Caco-2 (cell line): ENCODE measurements at regions not wholly inside any gene's neighbourhood (a gene's known extent, or its start where the extent isn't known, plus 50 kb on each side); places are given as distances from the start of the nearest gene placed in this dataset.

Source experiments
- BruUV-seq: library from RNA; stranded (reverse); fragments of 400-500 nt; replicated peaks from 2 replicates; lab custom pipeline; 2021; lab: Mats Ljungman, UMichigan
- CTCF ChIA-PET: fragments of 300-600 bp; sonication (Branson Sonifier 250); formaldehyde crosslinking; loops from one replicate; lab custom pipeline; 2022; ENCODE audit warnings: antibody characterized with exemption; lab: Charles Lee
- POLR2A ChIA-PET: fragments of 300-600 bp; sonication (Branson Sonifier 250); formaldehyde crosslinking; loops from one replicate; lab custom pipeline; 2022; ENCODE audit warnings: antibody characterized with exemption; lab: Charles Lee
- DNase-seq, 2 experiments: peaks; one replicate each; pipeline versions ENCODE4 v3.0.0 to v3.0.0-alpha.2; 2020 to 2022
- H3K27me3 ChIP-seq: replicated peaks from 2 replicates; pipeline ENCODE4 v1.6.0; 2011; ENCODE audit warnings: low read length; ENCODE audit not compliant: control insufficient read depth, insufficient read depth
- H3K36me3 ChIP-seq: 2 replicates; pipeline ENCODE4 v1.5.1; 2011; ENCODE audit warnings: low read length; ENCODE audit not compliant: control insufficient read depth, insufficient read depth
- H3K4me1 ChIP-seq: fragments of 250-450 bp; sonication (Bioruptor Pico); 2 replicates; pipeline ENCODE4 v1.5.1; 2020; ENCODE audit warnings: mild to moderate bottlenecking
- H3K4me3 ChIP-seq: 2 replicates; pipeline ENCODE4 v1.5.1; 2011; ENCODE audit warnings: low read depth, mild to moderate bottlenecking, control low read depth, low read length
- H3K9me3 ChIP-seq: fragments of 250-450 bp; sonication (Bioruptor Pico); 2 replicates; pipeline ENCODE4 v1.5.1; 2020; ENCODE audit warnings: mild to moderate bottlenecking, moderate library complexity
- H3K27ac Mint-ChIP-seq: one replicate; pipeline ENCODE4 v1.8.0; 2022; ENCODE audit warnings: mixed read lengths; ENCODE audit not compliant: unreplicated experiment
- H3K27me3 Mint-ChIP-seq: one replicate; pipeline ENCODE4 v1.8.0; 2022; ENCODE audit warnings: mixed read lengths; ENCODE audit not compliant: insufficient read depth, unreplicated experiment
- H3K36me3 Mint-ChIP-seq: one replicate; pipeline ENCODE4 v1.8.0; 2022; ENCODE audit warnings: mild to moderate bottlenecking, mixed read lengths; ENCODE audit not compliant: insufficient read depth, unreplicated experiment
- H3K4me1 Mint-ChIP-seq: one replicate; pipeline ENCODE4 v1.8.0; 2022; ENCODE audit warnings: low read depth, mixed read lengths; ENCODE audit not compliant: unreplicated experiment
- H3K4me3 Mint-ChIP-seq: one replicate; pipeline ENCODE4 v1.8.0; 2022; ENCODE audit warnings: mild to moderate bottlenecking, moderate library complexity, mixed read lengths; ENCODE audit not compliant: unreplicated experiment
- H3K9me3 Mint-ChIP-seq: one replicate; pipeline ENCODE4 v1.8.0; 2022; ENCODE audit warnings: mixed read lengths; ENCODE audit not compliant: unreplicated experiment
- intact Hi-C: fragments of 100-400 bp; cut with micrococcal nuclease; formaldehyde crosslinking; loops from one replicate; pipeline ENCODE4 v1.10.0; 2022; ENCODE audit not compliant: unreplicated experiment
- TF ChIP-seq, protein P1 (sequence below), 2 experiments: fragments of 200-600 bp in 1 of 2; IDR thresholded peaks; 1 replicate in 1 of 2; 2 replicates in 1 of 2; pipeline versions ENCODE4 v1.5.1 to v1.8.0; 2011 to 2022; ENCODE audit warnings: antibody characterized with exemption in 1 of 2, control low read depth in 1 of 2, inconsistent platforms in 1 of 2, low read depth in 1 of 2, low read length in 1 of 2, mild to moderate bottlenecking in 1 of 2, moderate library complexity in 1 of 2; ENCODE audit not compliant: insufficient read depth in 1 of 2, severe bottlenecking in 1 of 2, unreplicated experiment in 1 of 2

DNA sequence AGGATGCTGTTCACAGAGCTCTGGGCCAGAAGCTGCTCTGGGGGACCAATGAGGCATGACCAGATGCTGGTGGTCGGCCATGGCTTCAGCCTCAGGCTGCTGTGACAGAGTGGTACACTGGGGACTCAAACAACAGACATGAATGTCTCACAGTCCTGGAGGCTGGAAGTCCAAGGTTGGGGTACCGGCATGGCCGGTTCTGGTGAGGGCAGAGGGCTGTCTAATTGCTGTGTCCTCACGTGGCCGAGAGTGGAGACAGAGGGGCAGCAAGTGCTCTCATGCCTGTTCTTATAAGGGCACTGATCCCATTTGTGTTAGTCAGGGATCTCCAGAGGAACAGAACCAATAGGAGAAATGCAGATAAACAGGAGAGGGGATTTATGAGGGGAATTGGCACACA is 253.5 kb upstream of the C1orf174 start:
- Histone ChIP-seq H3K9me3 (no peaks in the 10 kb centered on the region), H3K4me1 (no peaks in the 10 kb centered on the region), H3K4me3 (no peak overlapping the region), H3K27me3 (no peaks in the 10 kb centered on the region), H3K36me3 (no peaks in the 10 kb centered on the region)
- no peaks in the 10 kb centered on the region for H3K9me3 Mint-ChIP-seq
- no peak for DNase-seq
- no TSS peak for BruUV-seq
- H3K4me3 Mint-ChIP-seq = no peak overlapping the region
- POLR2A ChIA-PET = no interaction called here
- TF ChIP-seq, protein P1, sequence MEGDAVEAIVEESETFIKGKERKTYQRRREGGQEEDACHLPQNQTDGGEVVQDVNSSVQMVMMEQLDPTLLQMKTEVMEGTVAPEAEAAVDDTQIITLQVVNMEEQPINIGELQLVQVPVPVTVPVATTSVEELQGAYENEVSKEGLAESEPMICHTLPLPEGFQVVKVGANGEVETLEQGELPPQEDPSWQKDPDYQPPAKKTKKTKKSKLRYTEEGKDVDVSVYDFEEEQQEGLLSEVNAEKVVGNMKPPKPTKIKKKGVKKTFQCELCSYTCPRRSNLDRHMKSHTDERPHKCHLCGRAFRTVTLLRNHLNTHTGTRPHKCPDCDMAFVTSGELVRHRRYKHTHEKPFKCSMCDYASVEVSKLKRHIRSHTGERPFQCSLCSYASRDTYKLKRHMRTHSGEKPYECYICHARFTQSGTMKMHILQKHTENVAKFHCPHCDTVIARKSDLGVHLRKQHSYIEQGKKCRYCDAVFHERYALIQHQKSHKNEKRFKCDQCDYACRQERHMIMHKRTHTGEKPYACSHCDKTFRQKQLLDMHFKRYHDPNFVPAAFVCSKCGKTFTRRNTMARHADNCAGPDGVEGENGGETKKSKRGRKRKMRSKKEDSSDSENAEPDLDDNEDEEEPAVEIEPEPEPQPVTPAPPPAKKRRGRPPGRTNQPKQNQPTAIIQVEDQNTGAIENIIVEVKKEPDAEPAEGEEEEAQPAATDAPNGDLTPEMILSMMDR (IDR thresholded peaks at IDR 0.05; ENCODE audit: insufficient read depth in 1 of 2, low read depth in 1 of 2, low read length in 1 of 2, severe bottlenecking in 1 of 2, unreplicated experiment in 1 of 2) = no peak
- H3K4me1 Mint-ChIP-seq = no peaks in the 10 kb centered on the region
- H3K27ac Mint-ChIP-seq = no peak overlapping the region
- no peaks in the 10 kb centered on the region for H3K36me3 Mint-ChIP-seq
- intact Hi-C loops = no loop called here
- CTCF ChIA-PET = no interaction called here
- H3K27me3 Mint-ChIP-seq = peaks cover 3% of the 10 kb centered on the region

DNA sequence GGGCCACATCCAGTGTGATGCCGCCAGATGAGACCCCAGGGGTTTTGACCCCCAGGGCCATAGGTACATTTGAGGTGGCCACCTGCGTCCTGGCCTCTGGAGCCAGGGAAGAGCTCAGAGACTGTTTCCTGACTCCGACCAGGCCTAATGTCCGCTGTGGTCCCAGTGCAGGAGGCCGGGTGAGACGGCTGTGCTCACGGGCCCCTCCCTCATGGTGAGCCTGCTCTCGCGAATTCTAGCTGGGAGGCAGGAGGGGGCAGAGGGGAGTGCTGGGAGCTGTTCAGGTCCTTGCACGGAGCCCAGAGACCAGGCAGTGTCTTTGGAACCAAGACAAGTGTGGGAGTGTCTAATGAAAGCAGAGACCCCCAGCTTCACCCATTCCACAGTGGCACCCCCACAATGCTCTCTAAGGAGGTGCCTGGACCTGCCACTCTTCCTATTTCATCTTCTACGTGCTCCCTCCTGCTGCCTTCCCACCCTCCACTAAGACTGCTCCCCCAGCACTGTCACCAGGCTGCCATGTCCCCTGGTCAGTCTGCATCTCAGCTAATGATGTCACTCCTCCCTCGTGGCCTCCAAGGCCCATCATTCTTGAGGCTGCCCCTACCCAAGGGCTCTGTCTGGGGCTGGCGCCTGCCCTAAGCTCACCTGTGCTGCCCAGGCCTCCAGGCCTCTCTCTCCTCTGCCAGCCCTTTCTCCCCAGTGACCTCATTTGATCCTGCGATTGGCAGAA is 256.3 kb upstream of the C1orf174 start:
- no peaks in the 10 kb centered on the region for H3K36me3 ChIP-seq
- DNase-seq = no peak
- no peaks in the 10 kb centered on the region for H3K4me1 Mint-ChIP-seq
- no peaks in the 10 kb centered on the region for H3K9me3 ChIP-seq
- H3K9me3 Mint-ChIP-seq = no peaks in the 10 kb centered on the region
- no peaks in the 10 kb centered on the region for H3K36me3 Mint-ChIP-seq
- intact Hi-C loops = no loop called here
- ChIA-PET CTCF (no interaction called here), POLR2A (no interaction called here)
- no peak overlapping the region for H3K27ac Mint-ChIP-seq
- TF ChIP-seq, protein P1 (IDR thresholded peaks at IDR 0.05; ENCODE audit: insufficient read depth in 1 of 2, low read depth in 1 of 2, low read length in 1 of 2, severe bottlenecking in 1 of 2, unreplicated experiment in 1 of 2) = no peak
- no peaks in the 10 kb centered on the region for H3K27me3 Mint-ChIP-seq
- H3K4me1 ChIP-seq = no peaks in the 10 kb centered on the region
- no TSS peak for BruUV-seq
- H3K27me3 ChIP-seq = no peaks in the 10 kb centered on the region
- no peak overlapping the region for H3K4me3 Mint-ChIP-seq
- H3K4me3 ChIP-seq = no peak overlapping the region

DNA sequence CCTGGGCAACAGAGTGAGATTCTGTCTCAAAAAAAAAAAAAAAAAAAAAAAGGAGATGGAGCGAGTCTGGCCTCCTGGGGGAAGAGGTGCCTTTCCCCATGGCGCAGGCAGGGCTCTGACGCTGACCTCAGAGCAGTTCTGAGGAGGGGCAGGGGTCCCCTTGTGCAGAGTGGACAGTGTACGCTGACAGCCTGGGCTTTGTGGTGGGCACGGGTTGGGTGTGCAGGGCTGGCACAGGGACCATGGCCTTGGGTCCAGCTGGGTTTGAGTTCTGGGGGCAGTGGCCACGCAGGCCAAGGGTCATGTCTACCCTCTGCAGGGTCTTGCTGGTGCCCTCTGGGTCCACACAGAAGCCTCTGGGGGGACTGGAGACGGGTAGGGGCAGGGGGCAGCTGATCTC is 260.1 kb upstream of the C1orf174 start:
- H3K4me1 Mint-ChIP-seq = no peaks in the 10 kb centered on the region
- Histone ChIP-seq H3K36me3 (no peaks in the 10 kb centered on the region), H3K4me1 (no peaks in the 10 kb centered on the region), H3K27me3 (no peaks in the 10 kb centered on the region), H3K9me3 (no peaks in the 10 kb centered on the region), H3K4me3 (no peak overlapping the region)
- BruUV-seq = no TSS peak
- intact Hi-C loops = no loop called here
- ChIA-PET POLR2A (no interaction called here), CTCF (no interaction called here)
- no peak overlapping the region for H3K27ac Mint-ChIP-seq
- no peaks in the 10 kb centered on the region for H3K36me3 Mint-ChIP-seq
- TF ChIP-seq, protein P1 (IDR thresholded peaks at IDR 0.05; ENCODE audit: insufficient read depth in 1 of 2, low read depth in 1 of 2, low read length in 1 of 2, severe bottlenecking in 1 of 2, unreplicated experiment in 1 of 2) = no peak
- peaks cover 12% of the 10 kb centered on the region for H3K27me3 Mint-ChIP-seq
- H3K4me3 Mint-ChIP-seq = no peak overlapping the region
- no peaks in the 10 kb centered on the region for H3K9me3 Mint-ChIP-seq
- DNase-seq = no peak
